GM21576 (cell line): ENCODE measurements at regions not wholly inside any gene's neighbourhood (a gene's known extent, or its start where the extent isn't known, plus 50 kb on each side); places are given as distances from the start of the nearest gene placed in this dataset.

Experiments used
- ATAC-seq: cut with Tn5 transposase; IDR thresholded peaks from one replicate; pipeline ENCODE4 v1.9.1; 2021; ENCODE audit warnings: mild to moderate bottlenecking, moderate library complexity; ENCODE audit not compliant: unreplicated experiment

DNA sequence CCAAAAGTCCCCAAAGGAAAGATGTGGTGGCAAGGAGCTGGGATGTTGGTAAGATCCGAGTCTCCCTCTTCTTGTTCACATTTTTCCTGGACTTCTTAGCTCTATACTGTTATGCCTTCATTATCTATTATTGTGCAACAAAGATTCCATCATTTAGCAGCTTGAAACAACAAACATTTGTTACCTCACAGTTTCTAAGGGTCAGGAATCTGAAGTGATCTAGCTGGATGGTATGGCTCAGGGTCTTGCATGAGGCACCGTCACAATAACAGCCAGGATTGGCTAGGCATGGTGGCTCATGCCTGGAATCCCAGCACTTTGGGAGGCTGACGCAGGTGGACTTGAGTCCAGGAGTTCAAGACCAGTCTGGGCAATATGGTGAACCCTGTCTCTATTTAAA is 51.1 kb upstream of the KRAS start:
- no peak for ATAC-seq
